Epidermal melanocyte (primary cell): ENCODE measurements at regions not wholly inside any gene's neighbourhood (a gene's known extent, or its start where the extent isn't known, plus 50 kb on each side); places are given as distances from the start of the nearest gene placed in this dataset.

ENCODE experiments used
- DNase-seq: peaks from one replicate; pipeline ENCODE4 v3.0.0; 2011; ENCODE audit warnings: low spot score; ENCODE audit not compliant: insufficient read length

GRCh38 chr16:86087011-86087895, 188.3 kb downstream of the IRF8 start:
- DNase-seq, result no peak

GRCh38 chr16:86087896-86088230, 188.9 kb downstream of the IRF8 start:
- DNase-seq, result no peak

- no peak for DNase-seq
Measured at GRCh38 chr16:86088287-86088686, 189.3 kb downstream of the IRF8 start.

- no peak for DNase-seq
Measured at GRCh38 chr16:86088816-86089215, 189.9 kb downstream of the IRF8 start.

- no peak for DNase-seq
Measured at GRCh38 chr16:86089334-86089900, 190.5 kb downstream of the IRF8 start.

GRCh38 chr16:86089991-86090390, 191.0 kb downstream of the IRF8 start:
- DNase-seq, result no peak

- no peak for DNase-seq
Measured at GRCh38 chr16:86090461-86091170, 191.7 kb downstream of the IRF8 start.

GRCh38 chr16:86091976-86092375, 193.0 kb downstream of the IRF8 start:
- DNase-seq, result no peak

GRCh38 chr16:86092586-86093480, 193.9 kb downstream of the IRF8 start:
- no peak for DNase-seq

- DNase-seq, result no peak
Measured at GRCh38 chr16:86093801-86094750, 195.1 kb downstream of the IRF8 start.

- DNase-seq, result no peak
Measured at GRCh38 chr16:86095131-86095752, 196.3 kb downstream of the IRF8 start.

- no peak for DNase-seq
Measured at GRCh38 chr16:86095906-86096485, 197.0 kb downstream of the IRF8 start.

GRCh38 chr16:86096850-86097249, 197.9 kb downstream of the IRF8 start:
- no peak for DNase-seq

GRCh38 chr16:86099326-86099725, 200.4 kb downstream of the IRF8 start:
- DNase-seq, result no peak

GRCh38 chr16:86100205-86101136, 201.5 kb downstream of the IRF8 start:
- no peak for DNase-seq

GRCh38 chr16:86101137-86101896, 202.4 kb downstream of the IRF8 start:
- no peak for DNase-seq

GRCh38 chr16:86101897-86102157, 202.9 kb downstream of the IRF8 start:
- no peak for DNase-seq

- no peak for DNase-seq
Measured at GRCh38 chr16:86103320-86103719, 204.4 kb downstream of the IRF8 start.
